ENCODE measurements at regions not wholly inside any gene's neighbourhood (a gene's known extent, or its start where the extent isn't known, plus 50 kb on each side); places are given as distances from the start of the nearest gene placed in this dataset.

- ChIA-PET POLR2A (no interaction called here), CTCF (no interaction called here)
- Histone ChIP-seq H3K9me3 (no peaks in the 10 kb centered on the region), H3K4me2 (0 out of 3 replicates have a peak overlapping the region, but pooled peaks have one; percentile 2), H3K4me1 (peaks cover 4% of the 10 kb centered on the region; the same call in 1 of the 3 replicates), H3K27ac (peak overlapping the region in 1 of 2 experiments; percentile 31; a peak in 4 of 6 replicates), H3K4me3 (no peak overlapping the region)
- TF ChIP-seq E2F6 (IDR thresholded peaks at IDR 0.05; ENCODE audit: borderline replicate concordance, low read depth) (no peak), GATA3 (IDR thresholded peaks at IDR 0.05; ENCODE audit: borderline replicate concordance) (no peak), HMGXB4 (CRISPR knock-in tag; IDR thresholded peaks at IDR 0.05; ENCODE audit: borderline replicate concordance) (no peak), EHMT2 (IDR thresholded peaks at IDR 0.05; ENCODE audit: low read depth) (no peak), RCOR1 (IDR thresholded peaks at IDR 0.05; ENCODE audit: low read depth, low read length) (no peak), RNF2 (IDR thresholded peaks at IDR 0.05; ENCODE audit: borderline replicate concordance, low read depth) (no peak), SMC3 (IDR thresholded peaks at IDR 0.05) (no peak), MYC (IDR thresholded peaks at IDR 0.05; ENCODE audit: borderline replicate concordance, low read length) (no peak), KDM1A (IDR thresholded peaks at IDR 0.05; ENCODE audit: low read depth) (no peak), POLR2AphosphoS2 (conservative IDR thresholded peaks at IDR 0.05; ENCODE audit: low read length) (no peak), ZSCAN20 (CRISPR knock-in tag; IDR thresholded peaks at IDR 0.05) (no peak), NR3C1 (IDR thresholded peaks at IDR 0.05) (no peak), HOXB13 (CRISPR knock-in tag; IDR thresholded peaks at IDR 0.05; ENCODE audit: low read depth) (no peak)
- WGBS (ENCODE audit: missing lambda C conversion rate) = 49% methylated on average over 5 of the region's 5 CpGs
- FAIRE-seq = no peak
- DNase-seq (ENCODE audit: low read depth in 1 of 2, low spot score in 1 of 2) = no peak
- no peak for ATAC-seq
Measured at GRCh38 chr10:8350250-8350967, 295.9 kb downstream of the GATA3 start.

- ATAC-seq (no peak), FAIRE-seq (no peak), DNase-seq (ENCODE audit: low read depth in 1 of 2, low spot score in 1 of 2) (no peak)
- no peak for TF ChIP-seq ZSCAN20 (CRISPR knock-in tag; IDR thresholded peaks at IDR 0.05)
- no peak for TF ChIP-seq FOSL2 (IDR thresholded peaks at IDR 0.05)
- peak; percentile 55 for TF ChIP-seq FOSL2 (CRISPR knock-in tag; IDR thresholded peaks at IDR 0.05)
- no peak for TF ChIP-seq MAFK (IDR thresholded peaks at IDR 0.05; ENCODE audit: partially characterized antibody)
- Histone ChIP-seq H3K4me3 (no peak overlapping the region), H3K9me3 (no peaks in the 10 kb centered on the region), H3K4me2 (no peak overlapping the region), H3K4me1 (peaks cover 4% of the 10 kb centered on the region; the same call in 1 of the 3 replicates), H3K27ac (no peak overlapping the region)
- WGBS (ENCODE audit: missing lambda C conversion rate) = 92% methylated on average over 10 of the region's 10 CpGs
- ChIA-PET POLR2A (no interaction called here), CTCF (no interaction called here)
Measured at GRCh38 chr10:8352171-8353075, 297.9 kb downstream of the GATA3 start.

GRCh38 chr10:8356283-8356682, 301.8 kb downstream of the GATA3 start:
- Histone ChIP-seq H3K27ac (0 out of 6 replicates have a peak overlapping the region, but pooled peaks of 1 of the 2 experiments have one; percentile 21), H3K4me1 (no peaks in the 10 kb centered on the region), H3K4me2 (no peak overlapping the region), H3K9me3 (no peaks in the 10 kb centered on the region), H3K4me3 (no peak overlapping the region)
- TF ChIP-seq JUN (IDR thresholded peaks at IDR 0.05) = no peak
- TF ChIP-seq RCOR1 (IDR thresholded peaks at IDR 0.05; ENCODE audit: low read depth, low read length) = no peak
- TF ChIP-seq E2F6 (IDR thresholded peaks at IDR 0.05; ENCODE audit: borderline replicate concordance, low read depth) = no peak
- no peak for TF ChIP-seq MYC (IDR thresholded peaks at IDR 0.05; ENCODE audit: borderline replicate concordance, low read length)
- TF ChIP-seq ZC3H11A (IDR thresholded peaks at IDR 0.05) = no peak
- no peak for TF ChIP-seq KDM5A (IDR thresholded peaks at IDR 0.05)
- TF ChIP-seq EHF (CRISPR knock-in tag; IDR thresholded peaks at IDR 0.05) = no peak
- TF ChIP-seq SREBF2 (IDR thresholded peaks at IDR 0.05) = no peak
- TF ChIP-seq FOXS1 (CRISPR knock-in tag; IDR thresholded peaks at IDR 0.05) = no peak
- no peak for TF ChIP-seq HES2 (IDR thresholded peaks at IDR 0.05)
- no peak for TF ChIP-seq CEBPB (IDR thresholded peaks at IDR 0.05)
- no peak for TF ChIP-seq POLR2AphosphoS2 (conservative IDR thresholded peaks at IDR 0.05; ENCODE audit: low read length)
- no peak for TF ChIP-seq ZSCAN20 (CRISPR knock-in tag; IDR thresholded peaks at IDR 0.05)
- TF ChIP-seq CBX2 (IDR thresholded peaks at IDR 0.05; ENCODE audit: borderline replicate concordance, low read depth) = no peak
- TF ChIP-seq ZNF302 (CRISPR knock-in tag; IDR thresholded peaks at IDR 0.05) = no peak
- TF ChIP-seq CTCF (IDR thresholded peaks at IDR 0.05) = no peak
- TF ChIP-seq KDM1A (IDR thresholded peaks at IDR 0.05; ENCODE audit: low read depth) = no peak
- CTCF ChIA-PET = interaction anchor here (0.8 kb wide), 1 partner anchor 58 kb away, joined by 3 read pairs; no protein-coding TSS in a partner anchor
- no peak for DNase-seq (ENCODE audit: low read depth in 1 of 2, low spot score in 1 of 2)
- POLR2A ChIA-PET = no interaction called here
- WGBS (ENCODE audit: missing lambda C conversion rate) = 89% methylated on average over 2 of the region's 2 CpGs
- ATAC-seq = no peak
- no peak for FAIRE-seq
